K562 (cell line): ENCODE measurements at regions not wholly inside any gene's neighbourhood (a gene's known extent, or its start where the extent isn't known, plus 50 kb on each side); places are given as distances from the start of the nearest gene placed in this dataset.

Source experiments
- NFE2L1 ChIP-seq: fragments of 450-650 bp; IDR thresholded peaks from 2 replicates; pipeline ENCODE4 v1.6.1; 2016; ENCODE audit warnings: missing genetic modification characterization, low read depth, mild to moderate bottlenecking, missing compliant biosample characterization, moderate library complexity, borderline replicate concordance
- NFIX ChIP-seq: fragments of 250-450 bp; sonication (Bioruptor Pico); IDR thresholded peaks from 2 replicates; pipeline ENCODE4 v1.4.0; 2020; ENCODE audit warnings: low read depth, mild to moderate bottlenecking, moderate library complexity
- NR1H2 ChIP-seq: sonication (generic); formaldehyde crosslinking; IDR thresholded peaks from 2 replicates; pipeline ENCODE4 v1.4.0; 2020; ENCODE audit warnings: mild to moderate bottlenecking, missing genetic modification reagents
- RBM25 ChIP-seq: fragments of 200-400 bp; formaldehyde crosslinking; IDR thresholded peaks from 2 replicates; pipeline ENCODE4 v1.6.1; 2018; ENCODE audit warnings: low read length, low read depth, moderate library complexity; ENCODE audit not compliant: severe bottlenecking

GRCh38 chr6:166778776-166779175 is 151.7 kb upstream of the RPS6KA2 start:
- no peak for TF ChIP-seq RBM25
- TF ChIP-seq NFE2L1 (tag) = no peak
- TF ChIP-seq NR1H2 (CRISPR knock-in tag) = no peak
- no peak for TF ChIP-seq NFIX (CRISPR knock-in tag)
